Fibroblast of lung (primary cell): ENCODE measurements at regions not wholly inside any gene's neighbourhood (a gene's known extent, or its start where the extent isn't known, plus 50 kb on each side); places are given as distances from the start of the nearest gene placed in this dataset.
"Not testable (repeated sequence)": the region's sequence is repeated elsewhere in the genome, so short reads cannot be mapped to it uniquely, and the experiment has no call there.

Source experiments
- CTCF ChIP-seq, 2 donors: IDR thresholded peaks in 1 of 2; conservative IDR thresholded peaks in 1 of 2; 1 replicate in 1 of 2; 2 replicates in 1 of 2; pipeline ENCODE4 v1.5.1; 2011 to 2012; ENCODE audit warnings: low read length in 2 of 2, control low read depth in 1 of 2, inconsistent platforms in 1 of 2, low read depth in 1 of 2, mild to moderate bottlenecking in 1 of 2
- EZH2 ChIP-seq: IDR thresholded peaks from 2 replicates; pipeline ENCODE4 v1.5.1; 2012; ENCODE audit warnings: low read length, control low read depth, mild to moderate bottlenecking; ENCODE audit errors: missing control alignments

DNA sequence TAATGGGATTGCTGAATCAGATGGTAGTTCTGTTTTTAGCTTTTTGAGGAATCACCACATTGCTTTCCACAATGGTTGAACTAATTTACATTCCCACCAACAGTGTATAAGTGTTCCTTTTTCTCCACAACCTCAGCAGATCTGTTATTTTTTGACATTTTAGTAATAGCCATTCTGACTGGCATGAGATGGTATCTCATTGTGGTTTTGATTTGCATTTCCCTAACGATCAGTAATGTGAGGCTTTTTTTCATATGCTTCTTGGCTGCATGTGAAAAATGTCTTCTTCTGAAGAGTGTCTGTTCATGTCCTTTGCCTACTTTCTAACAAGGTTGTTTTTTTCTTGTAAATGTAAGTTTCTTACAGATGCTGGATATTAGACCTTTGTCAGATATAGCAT is 402.4 kb downstream of the MAT2B start:
- not testable (repeated sequence) for TF ChIP-seq CTCF (conservative IDR thresholded peaks at IDR 0.05 in 1 of 2, IDR thresholded peaks at IDR 0.05 in 1 of 2; ENCODE audit: low read depth in 1 of 2, low read length in 2 of 2); EZH2
